Gastroesophageal sphincter (tissue), 3 donors: ENCODE measurements at regions not wholly inside any gene's neighbourhood (a gene's known extent, or its start where the extent isn't known, plus 50 kb on each side); places are given as distances from the start of the nearest gene placed in this dataset.

Experiments used
- CTCF ChIP-seq, 4 experiments: fragments of 200-600 bp in 2 of 4; fragments of 450-650 bp in 2 of 4; sonication (generic) in 1 of 4; IDR thresholded peaks; one replicate each; pipeline ENCODE4 v1.5.1; 2017 to 2019; ENCODE audit warnings: antibody characterized with exemption in 4 of 4, mild to moderate bottlenecking in 2 of 4, moderate library complexity in 2 of 4
- POLR2A ChIP-seq, 2 donors: fragments of 450-650 bp; IDR thresholded peaks; one replicate each; pipeline ENCODE4 v1.6.1; 2017; ENCODE audit warnings: antibody characterized with exemption in 2 of 2, mild to moderate bottlenecking in 2 of 2, moderate library complexity in 1 of 2

- TF ChIP-seq CTCF (IDR thresholded peaks at IDR 0.05) (no peak), POLR2A (IDR thresholded peaks at IDR 0.05) (no peak)
Observed at GRCh38 chr4:96012687-96013086, 172.8 kb downstream of the PDHA2 start.
